NCI-H2196 treated with DMSO at 0.1 percent for 48 hours (cell line): ENCODE measurements at regions not wholly inside any gene's neighbourhood (a gene's known extent, or its start where the extent isn't known, plus 50 kb on each side); places are given as distances from the start of the nearest gene placed in this dataset.
"Not testable (repeated sequence)": the region's sequence is repeated elsewhere in the genome, so short reads cannot be mapped to it uniquely, and the experiment has no call there.

Experiments used
- DNase-seq: peaks from one replicate; lab custom pipeline; 2025; ENCODE audit not compliant: unreplicated experiment; lab: John Stamatoyannopoulos, UW

DNA sequence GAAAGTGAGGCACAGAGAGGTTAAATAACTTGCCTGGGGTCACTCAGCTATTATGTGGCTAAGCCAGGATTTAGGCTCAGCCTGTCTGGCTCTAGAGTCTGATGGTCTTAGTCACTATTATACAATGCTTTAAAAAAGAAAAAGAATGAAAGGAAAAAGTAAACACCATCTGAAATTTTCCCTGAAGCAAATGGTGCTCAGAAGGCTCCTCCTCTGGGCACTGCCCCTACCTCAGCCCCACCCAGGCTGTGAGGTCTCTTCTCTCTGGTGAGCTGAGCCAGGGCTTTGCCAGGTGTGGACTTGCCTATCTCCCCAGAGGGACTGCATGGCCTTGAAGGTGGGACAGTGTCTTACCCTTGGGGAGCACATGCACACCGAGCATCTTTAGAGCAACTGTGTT lies 117.5 kb upstream of the DYRK2 start:
- DNase-seq, result no peak

DNA sequence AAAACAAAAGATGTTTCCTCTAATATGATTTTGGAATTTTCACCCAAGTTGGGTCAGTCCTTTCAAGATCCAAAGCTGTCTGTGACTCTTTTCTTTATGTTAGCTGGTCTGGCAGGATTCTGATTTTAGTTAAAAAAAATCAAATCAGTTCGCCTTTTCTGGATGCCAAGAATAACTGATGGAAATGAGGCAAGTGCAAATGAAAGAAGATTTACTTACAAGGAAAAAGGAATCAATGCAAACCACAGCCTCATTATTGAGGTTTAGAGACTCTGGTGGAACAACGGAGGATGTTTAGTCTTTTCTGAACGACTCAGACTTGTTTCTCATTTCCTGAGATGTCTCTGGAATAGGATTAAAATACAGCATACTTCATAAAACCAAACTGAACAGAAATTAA lies 117.0 kb upstream of the DYRK2 start:
- DNase-seq, result no peak

DNA sequence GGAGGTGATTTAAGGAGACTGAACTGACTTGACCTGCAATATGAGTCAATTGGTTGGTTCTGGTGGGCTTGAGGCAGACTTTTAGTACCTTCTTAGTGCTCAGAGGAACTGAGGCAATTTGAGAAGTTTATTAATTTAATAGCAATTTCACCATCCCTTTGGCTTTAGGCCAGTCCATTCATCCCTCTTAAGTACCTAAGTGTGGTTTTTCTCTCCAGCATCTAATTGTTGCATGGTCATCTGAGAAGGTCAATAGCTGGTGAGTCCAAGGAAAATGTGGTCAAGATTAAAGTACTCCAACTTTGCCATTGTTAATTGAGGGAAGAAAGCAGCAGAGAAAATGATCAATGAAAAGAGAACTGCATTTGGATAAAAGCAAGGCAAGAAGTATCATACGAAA lies 115.4 kb upstream of the DYRK2 start:
- no peak for DNase-seq

DNA sequence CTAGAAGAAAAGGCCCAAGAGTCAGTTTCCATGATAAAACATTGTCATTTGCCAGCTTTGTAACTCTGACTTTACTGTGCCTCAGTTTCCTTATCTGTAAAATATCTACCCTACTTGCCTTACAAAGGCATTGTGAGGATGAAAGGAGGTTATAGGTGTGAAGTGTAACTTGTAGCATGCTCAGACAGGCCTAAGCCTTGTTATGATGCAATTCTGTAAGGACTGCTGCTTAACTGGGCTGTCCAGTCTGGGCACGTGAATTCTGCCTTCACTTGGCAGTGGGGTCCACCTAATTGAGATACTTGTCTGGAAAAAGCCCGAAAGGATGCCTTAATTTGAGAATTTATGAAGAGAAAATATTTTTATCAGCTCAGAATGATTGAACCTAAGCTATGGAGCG lies 114.5 kb upstream of the DYRK2 start:
- no peak for DNase-seq

DNA sequence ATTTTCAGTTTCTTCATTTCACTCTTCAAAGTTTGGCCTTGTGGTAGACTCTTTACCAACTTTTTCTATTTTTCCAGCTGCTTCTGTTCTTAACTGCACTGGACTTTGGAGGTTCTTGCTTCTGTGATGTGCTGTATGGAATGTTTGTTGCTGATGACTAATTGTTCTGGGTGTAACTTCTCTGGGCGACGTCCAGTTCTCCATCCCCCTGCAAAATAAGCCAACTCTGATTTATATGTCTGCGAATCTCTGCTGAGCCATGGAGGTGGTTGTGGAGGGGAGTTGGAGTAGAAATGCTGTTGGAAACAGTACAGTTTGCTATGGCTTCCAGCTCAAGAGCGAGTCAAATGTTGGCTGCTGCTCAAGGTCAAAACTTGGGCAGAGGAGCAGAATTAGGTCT lies 113.9 kb upstream of the DYRK2 start:
- no peak for DNase-seq

DNA sequence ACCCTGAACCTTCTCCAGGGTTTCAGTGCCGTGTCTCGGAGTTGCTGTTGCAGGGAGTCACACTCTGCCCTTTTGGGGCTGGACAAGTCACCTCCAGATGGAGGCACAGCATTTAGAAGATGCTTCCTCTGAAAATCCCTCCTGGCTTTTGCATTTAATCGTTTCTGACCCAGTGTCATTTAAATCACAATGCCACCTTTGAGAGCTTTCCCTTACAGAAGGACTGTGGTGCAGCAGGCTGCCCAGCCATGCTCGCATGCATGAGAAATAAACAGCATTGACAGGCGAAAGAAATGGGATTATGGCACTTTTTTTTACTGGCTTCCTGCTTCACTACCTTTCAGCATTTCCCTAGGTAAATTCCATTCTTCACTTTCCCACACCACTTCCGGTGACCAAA lies 113.4 kb upstream of the DYRK2 start:
- DNase-seq, result no peak

DNA sequence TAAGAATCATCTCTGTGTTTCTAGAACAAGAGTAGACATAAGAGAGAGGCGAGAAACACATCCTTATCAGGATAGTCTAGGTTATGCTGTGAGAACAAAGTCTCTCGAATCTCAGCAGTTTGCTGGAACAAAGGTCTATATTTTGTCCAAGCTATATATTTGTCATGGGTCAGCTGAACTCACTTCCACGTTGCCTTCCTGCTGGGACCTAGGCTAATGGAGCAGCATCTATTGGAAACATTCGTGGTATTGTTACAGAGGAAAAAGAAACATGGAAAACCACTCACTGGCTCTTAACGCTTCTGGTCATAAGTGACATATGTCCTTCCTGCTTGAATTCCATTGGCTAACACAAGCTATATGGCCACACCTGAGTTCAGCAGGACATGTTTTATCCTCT lies 112.6 kb upstream of the DYRK2 start:
- no peak for DNase-seq

DNA sequence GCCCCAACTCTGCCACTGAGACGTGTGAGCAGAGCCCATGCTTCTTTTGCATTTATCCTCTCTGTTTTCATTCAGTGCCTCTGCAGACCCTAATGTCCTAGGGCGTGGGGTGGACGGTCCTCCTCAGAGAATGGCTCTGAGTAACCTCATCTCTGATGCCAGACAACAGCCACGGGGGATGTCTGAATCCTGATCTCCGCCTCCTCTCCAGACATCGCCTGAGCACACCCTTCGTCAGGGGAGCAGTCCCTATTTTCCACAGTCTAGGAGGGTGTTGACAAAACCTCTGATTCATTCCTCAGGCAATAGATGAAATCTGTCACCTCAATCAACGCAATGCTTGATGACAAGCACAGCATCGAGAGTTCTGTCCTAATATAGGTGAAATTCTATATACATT lies 109.2 kb upstream of the DYRK2 start:
- no peak for DNase-seq

DNA sequence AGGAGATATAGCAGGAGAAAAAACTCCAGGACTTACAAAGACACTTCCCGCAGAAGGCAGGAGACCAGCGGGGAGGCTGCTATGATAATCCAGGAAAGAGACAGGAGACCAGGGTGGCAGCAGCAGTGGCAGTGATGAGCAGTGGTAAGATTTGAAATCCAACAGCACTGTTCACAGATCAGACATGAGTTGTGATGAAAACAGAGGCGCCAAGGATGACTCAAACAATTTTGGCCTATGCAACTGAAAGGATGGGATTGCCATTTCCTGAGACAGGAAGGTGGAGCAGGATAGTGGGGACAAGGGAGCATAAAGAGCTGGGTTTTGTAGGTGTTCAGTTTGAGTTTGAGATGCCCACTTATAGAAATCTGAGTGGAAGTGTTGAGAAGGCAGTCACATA lies 108.6 kb upstream of the DYRK2 start:
- DNase-seq, result no peak

DNA sequence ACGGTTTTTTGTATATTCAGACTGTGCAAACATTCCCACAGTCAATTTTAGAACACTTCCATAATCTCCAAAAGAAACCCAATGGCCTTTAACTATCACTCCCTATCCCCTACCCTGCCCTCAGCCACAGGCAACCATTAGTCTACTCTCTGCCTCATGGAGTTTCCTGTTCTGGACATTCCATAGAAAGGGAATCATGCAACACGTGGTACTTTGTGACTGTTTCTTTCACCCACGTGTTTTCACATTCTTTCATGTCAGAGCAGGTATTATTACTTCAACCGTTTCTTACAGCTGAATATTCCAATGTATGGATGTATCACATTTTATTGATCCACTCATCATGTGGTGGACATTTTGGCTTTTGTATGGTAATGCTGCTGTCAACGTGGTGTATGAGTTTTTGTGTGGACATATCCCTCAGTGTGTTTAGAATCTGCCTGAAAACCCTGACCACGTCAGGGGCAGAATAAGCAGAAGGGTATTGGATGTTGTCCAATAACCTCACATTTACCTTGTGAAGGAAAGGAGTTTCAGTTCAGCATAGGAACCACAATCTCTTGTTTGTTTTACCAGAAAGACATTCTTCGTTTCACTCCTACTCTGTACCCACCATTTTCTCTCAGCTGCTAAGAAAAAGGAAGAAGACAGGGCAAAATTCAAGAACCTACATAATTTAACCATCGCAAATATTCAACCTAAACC lies 107.5 kb upstream of the DYRK2 start:
- DNase-seq, result no peak

DNA sequence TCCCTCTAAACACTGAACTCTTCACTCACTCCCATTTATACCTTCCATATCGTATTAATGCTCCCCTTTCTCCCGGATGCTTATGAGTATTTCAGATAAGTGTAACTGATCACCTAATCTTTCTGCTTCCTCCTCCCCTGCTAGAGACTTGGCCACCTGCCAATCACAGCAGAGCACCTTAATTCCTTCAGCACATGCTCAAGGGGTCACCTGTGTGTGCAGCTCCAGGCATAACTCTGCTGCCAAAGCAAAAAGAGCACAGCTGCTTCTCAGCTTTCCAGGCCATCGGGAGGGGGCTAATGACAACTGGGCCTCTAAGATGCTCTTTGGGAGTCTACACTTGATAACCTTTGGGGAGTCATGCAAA lies 106.9 kb upstream of the DYRK2 start:
- DNase-seq, result peak; percentile 38

DNA sequence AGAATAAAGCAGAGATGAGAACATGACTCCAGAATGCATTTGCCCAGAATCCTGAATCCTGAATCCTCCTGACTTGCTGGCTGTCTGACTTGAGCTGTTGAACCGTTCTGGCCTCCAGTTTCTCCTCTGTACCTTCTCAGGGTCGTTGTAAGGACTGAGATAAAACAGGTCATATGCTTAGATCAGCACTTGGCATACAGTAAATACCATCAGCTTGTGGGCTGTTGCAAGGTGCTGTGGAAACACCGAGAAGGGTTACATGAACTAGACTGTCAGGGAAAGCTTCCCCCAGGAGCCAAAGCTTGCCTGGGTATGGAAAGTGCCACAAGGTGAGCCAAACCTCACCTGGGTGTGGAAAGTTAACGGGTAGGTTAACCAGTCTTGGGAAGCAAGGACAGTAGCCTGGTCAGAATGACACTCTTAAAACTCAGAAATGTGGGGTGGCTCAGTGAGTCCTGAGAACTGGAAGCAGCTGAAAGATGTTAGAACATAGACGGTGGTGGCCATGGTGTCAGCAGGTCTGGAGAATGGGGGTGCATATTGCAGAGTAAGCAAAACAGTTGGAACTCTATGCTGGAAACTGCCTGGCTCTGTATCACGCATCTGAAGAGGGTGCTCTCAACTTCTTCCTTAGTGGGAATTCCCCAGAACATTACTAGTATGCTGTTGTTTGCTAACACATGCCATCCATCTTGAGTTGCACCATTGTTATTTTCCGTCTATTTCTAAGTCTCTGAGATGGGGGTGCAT lies 105.3 kb upstream of the DYRK2 start:
- DNase-seq, result no peak

DNA sequence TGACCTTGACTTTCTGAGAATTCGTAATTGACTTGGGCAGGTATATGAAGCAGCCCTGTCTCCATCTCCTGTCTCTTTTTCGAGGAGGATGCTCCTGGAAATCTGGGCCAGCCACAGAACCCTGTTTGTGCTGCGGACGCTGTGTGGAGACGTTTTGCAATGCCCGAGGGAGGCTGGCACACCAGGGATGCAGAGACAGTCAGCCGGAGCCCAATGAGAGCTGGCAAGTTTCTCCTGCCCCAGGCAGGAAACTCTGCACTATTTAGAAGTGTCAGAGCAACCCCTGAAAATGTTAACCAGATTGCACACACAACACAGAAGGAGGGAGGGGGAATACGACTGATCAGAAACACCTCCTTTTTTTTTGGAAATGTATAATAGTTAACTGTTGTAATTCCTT lies 103.2 kb upstream of the DYRK2 start:
- no peak for DNase-seq

DNA sequence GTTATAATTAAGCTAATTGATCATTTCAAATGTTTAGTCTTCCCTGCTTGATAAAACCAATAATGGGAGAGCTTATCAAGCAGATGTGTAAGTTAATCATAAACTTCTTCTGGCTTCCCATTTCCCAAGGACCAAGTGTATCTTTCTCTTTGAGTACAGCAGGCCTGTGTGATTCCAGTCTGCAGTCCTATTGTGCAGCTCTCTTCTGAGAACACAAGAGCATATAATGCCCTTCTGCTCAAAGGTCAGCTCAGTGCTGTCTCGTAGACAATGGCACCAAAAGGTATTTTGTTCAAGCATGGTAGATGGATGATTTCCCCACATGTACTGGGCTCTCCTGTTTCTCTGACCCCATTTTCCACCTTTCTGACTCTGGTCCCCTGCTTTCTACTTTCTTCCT lies 101.8 kb upstream of the DYRK2 start:
- no peak for DNase-seq

DNA sequence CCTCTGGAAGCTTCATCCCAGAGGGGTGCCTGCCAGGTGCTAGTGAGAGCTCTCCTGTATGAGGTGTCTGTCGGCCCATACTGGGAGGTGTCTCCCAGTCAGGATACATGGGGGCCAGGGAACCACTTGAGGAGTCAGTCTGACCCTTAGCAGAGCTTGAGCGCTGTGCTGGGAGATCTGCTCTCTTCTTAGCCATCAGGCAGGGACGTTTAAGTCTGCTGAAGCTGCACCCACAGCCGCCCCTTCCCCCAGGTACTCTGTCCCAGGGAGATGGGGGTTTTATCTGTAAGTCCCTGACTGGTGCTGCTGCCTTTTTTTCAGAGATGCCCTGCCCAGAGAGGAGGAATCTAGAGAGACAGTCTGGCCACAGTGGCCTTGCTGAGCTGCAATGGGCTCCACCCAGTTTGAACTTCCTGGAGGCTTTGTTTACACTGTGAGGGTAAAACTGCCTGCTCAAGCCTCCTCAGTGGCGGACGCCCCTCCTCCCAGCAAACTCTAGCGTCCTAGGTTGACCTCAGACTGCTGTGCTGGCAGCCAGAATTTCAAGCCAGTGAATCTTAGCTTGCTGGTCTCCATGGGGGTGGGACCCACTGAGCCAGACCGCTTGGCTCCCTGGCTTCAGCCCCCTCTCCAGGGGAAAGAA lies 93.3 kb upstream of the DYRK2 start:
- DNase-seq, result not testable (repeated sequence)

DNA sequence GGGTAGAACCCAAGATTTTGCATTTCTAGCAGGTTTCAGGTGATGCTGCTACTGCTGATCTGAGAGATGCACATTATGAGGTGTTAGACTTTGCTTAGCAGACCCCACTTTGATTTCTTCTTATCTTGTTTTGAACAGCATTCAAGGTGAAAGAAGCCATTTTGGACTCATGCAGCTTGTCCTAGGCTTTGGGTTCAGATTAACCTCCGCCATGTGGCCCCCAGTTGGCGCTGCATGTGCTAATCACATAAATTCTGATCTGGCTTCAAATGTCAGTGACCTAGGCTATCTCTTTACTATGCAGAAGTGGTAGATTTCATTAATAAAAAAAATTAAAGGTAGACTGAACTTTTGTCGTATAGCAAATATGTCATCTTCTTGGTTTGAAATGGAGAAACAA lies 89.8 kb upstream of the DYRK2 start:
- DNase-seq, result no peak

DNA sequence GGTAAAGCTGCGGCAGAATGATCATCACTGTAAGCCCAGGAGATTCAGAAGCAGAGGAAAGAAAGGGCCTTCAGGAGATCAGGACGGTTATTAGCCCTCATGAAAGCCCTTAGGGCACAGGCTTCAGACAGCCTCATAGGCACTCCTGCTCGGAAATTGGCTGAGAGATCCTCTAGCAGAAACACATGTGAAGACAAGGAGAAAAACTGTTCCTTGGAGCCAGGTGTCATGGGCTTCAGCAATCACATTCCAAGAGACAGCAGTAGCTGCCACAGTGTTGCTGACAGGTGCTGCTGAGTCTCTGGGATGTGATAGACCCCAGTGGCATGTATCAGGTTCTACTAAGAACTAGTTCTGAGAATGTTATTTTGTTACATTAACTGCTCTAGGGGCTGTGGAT lies 88.8 kb upstream of the DYRK2 start:
- DNase-seq, result no peak

DNA sequence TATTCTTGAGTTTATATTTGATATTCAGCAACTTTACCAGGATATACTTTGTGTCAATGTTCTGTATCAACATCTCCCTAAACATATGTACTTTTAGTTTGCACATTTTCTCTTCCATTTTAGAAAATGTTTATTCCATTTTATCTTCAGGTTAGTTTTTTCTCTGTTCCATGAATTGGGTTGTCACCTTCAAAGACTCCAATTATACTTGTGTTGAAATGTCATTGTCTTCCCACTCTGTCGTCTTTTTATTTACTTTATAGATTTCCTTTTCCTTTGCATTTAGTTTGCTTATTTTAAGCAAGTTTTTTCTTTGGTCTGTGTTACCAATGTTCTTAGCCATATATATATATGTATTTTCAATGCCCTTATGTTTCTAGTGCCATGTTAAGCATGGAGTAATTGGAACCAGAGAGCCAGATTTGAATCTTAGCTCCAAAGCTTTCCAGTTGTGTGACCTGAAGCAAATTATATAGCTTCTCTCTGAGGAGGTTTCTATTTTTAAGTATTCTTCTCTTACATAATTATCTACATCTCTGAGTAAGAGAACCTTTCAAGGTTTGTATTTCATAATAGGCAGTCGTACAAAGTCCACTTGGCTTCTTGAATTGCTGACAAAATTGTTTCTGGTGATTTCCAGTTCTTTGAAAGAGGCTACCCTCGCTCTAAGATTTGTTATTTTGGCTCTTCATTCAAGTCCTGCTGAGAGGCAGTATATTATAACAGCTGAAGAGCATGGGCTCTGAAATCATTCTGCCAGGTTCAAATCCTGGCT lies 85.8 kb upstream of the DYRK2 start:
- DNase-seq, result no peak

DNA sequence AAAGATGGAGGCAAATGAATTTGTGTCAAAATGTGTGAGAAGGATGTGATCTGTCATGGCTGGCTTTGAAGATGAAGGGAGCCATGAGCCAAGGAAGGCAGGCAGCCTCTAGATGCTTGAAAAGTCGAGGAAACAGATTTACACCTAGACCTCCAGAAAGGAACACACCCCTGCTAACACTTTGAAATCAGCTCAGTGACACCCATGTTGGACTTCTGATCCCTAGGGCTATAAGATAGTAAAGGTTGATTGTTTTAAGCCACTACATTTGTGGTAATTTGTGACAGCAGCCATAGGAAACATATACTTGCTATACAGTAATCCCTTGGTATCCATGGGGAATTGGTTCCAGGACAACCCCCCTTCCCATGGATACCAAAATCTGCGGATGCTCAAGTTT lies 80.5 kb upstream of the DYRK2 start:
- no peak for DNase-seq

DNA sequence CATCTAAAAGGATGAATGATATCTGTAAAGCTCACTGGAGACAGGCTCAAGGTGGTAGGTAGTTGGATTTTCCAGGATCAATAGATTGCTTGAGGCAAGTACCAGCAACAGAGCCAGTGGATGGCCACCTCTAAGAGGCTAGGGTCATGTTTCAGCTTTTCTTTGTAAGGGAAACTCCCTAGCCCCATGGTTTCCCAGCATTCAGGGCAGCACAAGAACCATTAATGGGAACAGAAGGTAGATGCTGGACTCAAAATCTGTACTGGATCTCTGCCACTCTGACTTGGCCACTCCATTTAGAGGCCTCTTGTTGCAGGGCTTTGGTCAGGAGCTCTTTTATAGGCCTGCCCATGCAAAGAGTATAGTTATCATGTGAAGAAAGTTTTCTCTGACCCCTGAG lies 76.1 kb upstream of the DYRK2 start:
- DNase-seq, result peak; percentile 31

DNA sequence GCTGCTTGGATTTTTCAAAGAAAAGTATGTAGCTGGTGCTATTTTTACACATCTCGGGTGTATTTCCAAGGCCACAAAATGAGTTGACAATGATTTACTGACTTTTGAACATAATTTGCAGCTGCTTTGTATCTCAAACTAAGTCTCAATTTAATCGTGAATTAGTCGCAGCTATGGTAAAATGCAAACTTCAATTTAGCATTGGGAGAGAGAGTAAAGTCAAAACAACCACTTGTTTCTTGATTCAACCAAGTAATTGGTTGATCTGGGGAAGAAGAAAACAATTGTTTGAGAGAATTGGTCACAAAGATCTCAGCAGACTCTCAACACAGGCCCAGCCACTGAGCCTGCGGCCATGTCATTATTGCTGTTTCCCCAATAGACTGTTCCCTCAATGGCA lies 75.0 kb upstream of the DYRK2 start:
- no peak for DNase-seq
